ENCODE measurements at regions not wholly inside any gene's neighbourhood (a gene's known extent, or its start where the extent isn't known, plus 50 kb on each side); places are given as distances from the start of the nearest gene placed in this dataset.
A peak's percentile ranks its signal among the peaks of the same experiment; 100 is the strongest.

DNA sequence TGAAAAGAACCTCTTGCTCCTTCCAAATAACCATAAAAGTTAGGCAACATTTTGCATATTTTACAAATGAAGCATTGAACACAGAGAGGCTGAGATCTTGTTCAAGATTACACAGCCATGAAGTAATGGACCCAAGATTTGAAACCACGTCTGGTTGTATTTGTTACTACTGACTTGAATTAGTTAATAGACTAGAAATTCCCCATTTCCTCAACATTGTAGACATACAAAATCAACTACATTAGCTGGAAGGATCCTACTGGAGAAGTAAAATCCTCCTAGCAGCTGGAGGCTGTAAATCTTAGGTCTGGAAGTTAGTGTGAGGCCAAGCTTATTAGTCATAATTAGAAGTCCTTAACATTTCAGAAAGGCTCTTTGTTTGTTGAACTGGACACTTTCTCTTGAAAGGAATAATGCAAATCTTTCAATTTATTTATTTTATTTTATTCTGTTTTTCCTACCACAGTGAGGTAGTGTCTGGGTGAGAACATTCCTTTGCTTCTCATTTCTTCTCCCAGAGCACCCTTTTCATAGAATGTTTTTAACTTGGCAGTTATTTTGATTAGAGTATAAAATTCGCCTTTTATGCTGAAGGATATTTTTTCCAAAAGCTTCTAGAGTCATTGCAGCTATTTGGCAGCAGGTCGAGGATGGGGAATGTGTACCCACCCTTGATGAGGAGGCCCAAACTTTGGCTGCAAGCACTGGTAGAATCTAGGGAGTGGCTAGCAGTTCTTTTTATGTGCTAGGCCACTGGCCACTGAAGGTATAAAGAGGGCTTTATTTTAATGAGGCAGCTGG is 62.0 kb upstream of the CLNK start:
- peak; percentile 19 for DNase-seq (ENCODE audit: low read depth)

GRCh38 chr4:10743357-10743756 is 58.8 kb upstream of the CLNK start:
- no peak for DNase-seq (ENCODE audit: low read depth)
- TF ChIP-seq, protein P1, sequence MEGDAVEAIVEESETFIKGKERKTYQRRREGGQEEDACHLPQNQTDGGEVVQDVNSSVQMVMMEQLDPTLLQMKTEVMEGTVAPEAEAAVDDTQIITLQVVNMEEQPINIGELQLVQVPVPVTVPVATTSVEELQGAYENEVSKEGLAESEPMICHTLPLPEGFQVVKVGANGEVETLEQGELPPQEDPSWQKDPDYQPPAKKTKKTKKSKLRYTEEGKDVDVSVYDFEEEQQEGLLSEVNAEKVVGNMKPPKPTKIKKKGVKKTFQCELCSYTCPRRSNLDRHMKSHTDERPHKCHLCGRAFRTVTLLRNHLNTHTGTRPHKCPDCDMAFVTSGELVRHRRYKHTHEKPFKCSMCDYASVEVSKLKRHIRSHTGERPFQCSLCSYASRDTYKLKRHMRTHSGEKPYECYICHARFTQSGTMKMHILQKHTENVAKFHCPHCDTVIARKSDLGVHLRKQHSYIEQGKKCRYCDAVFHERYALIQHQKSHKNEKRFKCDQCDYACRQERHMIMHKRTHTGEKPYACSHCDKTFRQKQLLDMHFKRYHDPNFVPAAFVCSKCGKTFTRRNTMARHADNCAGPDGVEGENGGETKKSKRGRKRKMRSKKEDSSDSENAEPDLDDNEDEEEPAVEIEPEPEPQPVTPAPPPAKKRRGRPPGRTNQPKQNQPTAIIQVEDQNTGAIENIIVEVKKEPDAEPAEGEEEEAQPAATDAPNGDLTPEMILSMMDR (IDR thresholded peaks at IDR 0.05; ENCODE audit: insufficient read depth, low read length, poor library complexity, severe bottlenecking) = no peak
- no peak overlapping the region for H3K4me3 ChIP-seq (ENCODE audit: low read depth, low read length)
- H3K36me3 ChIP-seq (ENCODE audit: control insufficient read depth, insufficient read depth, low read length) = no peaks in the 10 kb centered on the region
- H3K27me3 ChIP-seq (ENCODE audit: control insufficient read depth, insufficient read depth, low read length) = no peaks in the 10 kb centered on the region

More for the DNA sequence above, 62.0 kb upstream of the CLNK start:
- no peak overlapping the region for H3K4me3 ChIP-seq (ENCODE audit: low read depth, low read length)
- TF ChIP-seq, protein P1 (IDR thresholded peaks at IDR 0.05; ENCODE audit: insufficient read depth, low read length, poor library complexity, severe bottlenecking) = no peak
- H3K27me3 ChIP-seq (ENCODE audit: control insufficient read depth, insufficient read depth, low read length) = no peaks in the 10 kb centered on the region
- no peaks in the 10 kb centered on the region for H3K36me3 ChIP-seq (ENCODE audit: control insufficient read depth, insufficient read depth, low read length)

DNA sequence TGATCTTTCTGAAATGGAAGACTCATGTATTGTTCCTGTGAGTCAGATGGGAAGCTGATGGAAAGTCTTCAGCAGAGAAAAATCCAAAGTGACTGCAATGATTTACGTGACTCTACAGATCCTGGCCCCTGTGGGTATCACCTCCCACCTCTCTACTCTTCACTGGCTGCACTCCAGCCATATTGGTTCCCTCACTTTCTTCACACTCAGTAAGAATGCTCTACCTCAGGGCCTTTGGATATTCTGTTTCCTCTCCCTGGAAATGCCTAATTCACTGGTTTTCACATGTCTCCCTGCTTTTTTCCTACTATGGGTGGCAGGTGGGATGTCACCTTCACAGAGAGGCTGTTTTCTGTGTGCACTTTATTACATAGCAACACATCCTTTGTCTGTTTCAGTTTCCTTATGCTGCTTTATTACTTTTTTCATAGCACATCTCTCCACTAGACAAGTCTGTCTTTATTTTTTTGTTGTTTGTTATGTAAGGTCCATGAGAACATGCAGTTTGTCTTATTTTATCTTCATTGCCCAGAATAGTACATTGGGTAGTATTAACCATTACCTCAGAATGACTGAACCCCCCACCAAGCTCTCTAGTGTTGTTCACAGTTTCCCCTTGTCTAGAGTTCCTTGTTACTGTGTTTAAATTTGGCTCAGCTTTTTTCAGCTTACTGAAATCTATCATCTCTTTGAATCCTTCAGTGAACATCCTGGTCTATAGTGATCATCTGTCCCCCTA is 57.6 kb upstream of the CLNK start:
- H3K4me3 ChIP-seq (ENCODE audit: low read depth, low read length) = no peak overlapping the region
- H3K36me3 ChIP-seq (ENCODE audit: control insufficient read depth, insufficient read depth, low read length) = no peaks in the 10 kb centered on the region
- TF ChIP-seq, protein P1 (IDR thresholded peaks at IDR 0.05; ENCODE audit: insufficient read depth, low read length, poor library complexity, severe bottlenecking) = no peak
- DNase-seq (ENCODE audit: low read depth) = no peak
- H3K27me3 ChIP-seq (ENCODE audit: control insufficient read depth, insufficient read depth, low read length) = no peaks in the 10 kb centered on the region

DNA sequence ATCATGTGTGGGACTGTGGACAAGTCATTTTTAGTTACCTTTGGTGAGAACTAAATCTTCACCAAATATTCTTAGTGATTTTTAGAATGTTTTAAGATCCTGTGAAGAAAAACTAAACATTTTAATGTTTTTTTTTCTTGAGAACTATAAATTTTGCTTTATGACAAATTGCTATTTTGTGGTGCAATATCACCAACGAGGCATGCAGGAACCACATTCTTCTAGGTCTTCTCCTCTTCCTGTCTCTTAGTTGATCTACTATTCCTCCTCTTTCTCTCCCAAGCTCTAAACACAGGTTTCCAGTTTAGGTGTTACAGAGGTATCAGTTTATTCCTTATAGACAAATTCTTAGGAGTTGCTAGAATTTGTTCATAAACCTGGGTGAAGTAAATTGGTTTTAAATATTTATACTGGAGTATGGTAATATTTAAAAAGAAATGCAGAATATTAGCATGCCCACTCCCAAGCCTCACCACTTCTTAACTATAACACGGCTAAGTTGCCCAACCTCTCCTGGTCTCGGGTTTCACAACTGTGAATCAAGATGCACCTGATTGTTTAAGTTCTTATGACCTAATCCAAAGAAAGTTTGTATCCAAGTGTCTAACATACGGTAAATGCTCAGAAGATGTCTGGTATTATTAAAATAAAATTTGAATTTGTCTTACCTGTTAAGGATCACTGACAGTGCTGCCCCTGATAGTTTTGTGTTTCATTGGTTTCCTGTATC is 56.5 kb upstream of the CLNK start:
- Histone ChIP-seq H3K36me3 (ENCODE audit: control insufficient read depth, insufficient read depth, low read length) (no peaks in the 10 kb centered on the region), H3K27me3 (ENCODE audit: control insufficient read depth, insufficient read depth, low read length) (no peaks in the 10 kb centered on the region), H3K4me3 (ENCODE audit: low read depth, low read length) (no peak overlapping the region)
- no peak for DNase-seq (ENCODE audit: low read depth)
- TF ChIP-seq, protein P1 (IDR thresholded peaks at IDR 0.05; ENCODE audit: insufficient read depth, low read length, poor library complexity, severe bottlenecking) = no peak

- DNase-seq (ENCODE audit: low read depth) = no peak
- Histone ChIP-seq H3K36me3 (ENCODE audit: control insufficient read depth, insufficient read depth, low read length) (no peaks in the 10 kb centered on the region), H3K27me3 (ENCODE audit: control insufficient read depth, insufficient read depth, low read length) (no peaks in the 10 kb centered on the region), H3K4me3 (ENCODE audit: low read depth, low read length) (no peak overlapping the region)
- TF ChIP-seq, protein P1 (IDR thresholded peaks at IDR 0.05; ENCODE audit: insufficient read depth, low read length, poor library complexity, severe bottlenecking) = no peak
These were observed 55.7 kb upstream of the CLNK start for GRCh38 chr4:10740251-10740650.

All from kidney epithelial cell (primary cell).